Fibroblast of lung (primary cell): ENCODE measurements at regions not wholly inside any gene's neighbourhood (a gene's known extent, or its start where the extent isn't known, plus 50 kb on each side); places are given as distances from the start of the nearest gene placed in this dataset.

Experiments
- DNase-seq, 2 donors: peaks; one replicate each; pipeline versions ENCODE4 v3.0.0 to v3.0.0-alpha.2; 2010; ENCODE audit warnings: low read depth in 2 of 2
- H2AFZ ChIP-seq: 2 replicates; pipeline ENCODE4 v1.5.1; 2012; ENCODE audit warnings: low read length, control low read depth, inconsistent platforms
- H3K27ac ChIP-seq: 2 replicates; pipeline ENCODE4 v1.5.1; 2011; ENCODE audit warnings: low read length, control low read depth; ENCODE audit not compliant: insufficient read depth
- H3K27me3 ChIP-seq: 2 replicates; pipeline ENCODE4 v1.5.1; 2011; ENCODE audit warnings: mild to moderate bottlenecking, low read length; ENCODE audit not compliant: control insufficient read depth, insufficient read depth
- H3K36me3 ChIP-seq: 2 replicates; pipeline ENCODE4 v1.5.1; 2011; ENCODE audit warnings: low read length; ENCODE audit not compliant: control insufficient read depth, insufficient read depth
- H3K4me1 ChIP-seq: 2 replicates; pipeline ENCODE4 v1.5.1; 2011; ENCODE audit warnings: low read length; ENCODE audit not compliant: control insufficient read depth, insufficient read depth; ENCODE audit errors: extremely low read depth
- H3K4me2 ChIP-seq: 2 replicates; pipeline ENCODE4 v1.5.1; 2011; ENCODE audit warnings: low read length, control low read depth; ENCODE audit not compliant: insufficient read depth; ENCODE audit errors: extremely low read depth
- H3K4me3 ChIP-seq, 4 experiments: fragments of 200-600 bp in 1 of 4; sonication (generic) in 1 of 4; replicated peaks in 1 of 4; 2 replicates each; pipeline ENCODE4 v1.5.1; 2011 to 2016; ENCODE audit warnings: low read length in 4 of 4, low read depth in 3 of 4, mild to moderate bottlenecking in 3 of 4, control low read depth in 2 of 4, inconsistent platforms in 1 of 4, mixed read lengths in 1 of 4; ENCODE audit not compliant: insufficient read depth in 1 of 4; ENCODE audit errors: control extremely low read depth in 1 of 4
- H3K79me2 ChIP-seq: 2 replicates; pipeline ENCODE4 v1.5.1; 2012; ENCODE audit warnings: mild to moderate bottlenecking, low read length, inconsistent platforms; ENCODE audit not compliant: control insufficient read depth, insufficient read depth
- H3K9ac ChIP-seq: 2 replicates; pipeline ENCODE4 v1.5.1; 2011; ENCODE audit warnings: mild to moderate bottlenecking, low read length, control low read depth; ENCODE audit not compliant: insufficient read depth
- H3K9me3 ChIP-seq: 2 replicates; pipeline ENCODE4 v1.5.1; 2012; ENCODE audit warnings: low read depth, low read length; ENCODE audit not compliant: control insufficient read depth, insufficient read depth
- H4K20me1 ChIP-seq: 2 replicates; pipeline ENCODE4 v1.5.1; 2011; ENCODE audit warnings: low read length; ENCODE audit not compliant: control insufficient read depth, insufficient read depth; ENCODE audit errors: extremely low read depth
- EZH2 ChIP-seq: IDR thresholded peaks from 2 replicates; pipeline ENCODE4 v1.5.1; 2012; ENCODE audit warnings: low read length, control low read depth, mild to moderate bottlenecking; ENCODE audit errors: missing control alignments
- TF ChIP-seq, protein P1 (sequence below), 2 donors: IDR thresholded peaks in 1 of 2; conservative IDR thresholded peaks in 1 of 2; 1 replicate in 1 of 2; 2 replicates in 1 of 2; pipeline ENCODE4 v1.5.1; 2011 to 2012; ENCODE audit warnings: low read length in 2 of 2, control low read depth in 1 of 2, inconsistent platforms in 1 of 2, low read depth in 1 of 2, mild to moderate bottlenecking in 1 of 2

GRCh38 chr11:10634407-10634806 lies 59.1 kb downstream of the IRAG1 start:
- Histone ChIP-seq H3K4me3 (no peak overlapping the region), H3K36me3 (peaks cover 3% of the 10 kb centered on the region), H3K27me3 (no peaks in the 10 kb centered on the region), H3K4me2 (no peak overlapping the region), H3K9me3 (no peaks in the 10 kb centered on the region), H3K4me1 (no peaks in the 10 kb centered on the region), H3K79me2 (no peaks in the 10 kb centered on the region), H3K9ac (no peak overlapping the region), H3K27ac (no peak overlapping the region), H4K20me1 (no peaks in the 10 kb centered on the region), H2AFZ (no peak overlapping the region)
- TF ChIP-seq, protein P1, sequence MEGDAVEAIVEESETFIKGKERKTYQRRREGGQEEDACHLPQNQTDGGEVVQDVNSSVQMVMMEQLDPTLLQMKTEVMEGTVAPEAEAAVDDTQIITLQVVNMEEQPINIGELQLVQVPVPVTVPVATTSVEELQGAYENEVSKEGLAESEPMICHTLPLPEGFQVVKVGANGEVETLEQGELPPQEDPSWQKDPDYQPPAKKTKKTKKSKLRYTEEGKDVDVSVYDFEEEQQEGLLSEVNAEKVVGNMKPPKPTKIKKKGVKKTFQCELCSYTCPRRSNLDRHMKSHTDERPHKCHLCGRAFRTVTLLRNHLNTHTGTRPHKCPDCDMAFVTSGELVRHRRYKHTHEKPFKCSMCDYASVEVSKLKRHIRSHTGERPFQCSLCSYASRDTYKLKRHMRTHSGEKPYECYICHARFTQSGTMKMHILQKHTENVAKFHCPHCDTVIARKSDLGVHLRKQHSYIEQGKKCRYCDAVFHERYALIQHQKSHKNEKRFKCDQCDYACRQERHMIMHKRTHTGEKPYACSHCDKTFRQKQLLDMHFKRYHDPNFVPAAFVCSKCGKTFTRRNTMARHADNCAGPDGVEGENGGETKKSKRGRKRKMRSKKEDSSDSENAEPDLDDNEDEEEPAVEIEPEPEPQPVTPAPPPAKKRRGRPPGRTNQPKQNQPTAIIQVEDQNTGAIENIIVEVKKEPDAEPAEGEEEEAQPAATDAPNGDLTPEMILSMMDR (conservative IDR thresholded peaks at IDR 0.05 in 1 of 2, IDR thresholded peaks at IDR 0.05 in 1 of 2; ENCODE audit: low read depth in 1 of 2, low read length in 2 of 2), result no peak
- no peak for TF ChIP-seq EZH2
- no peak for DNase-seq

DNA sequence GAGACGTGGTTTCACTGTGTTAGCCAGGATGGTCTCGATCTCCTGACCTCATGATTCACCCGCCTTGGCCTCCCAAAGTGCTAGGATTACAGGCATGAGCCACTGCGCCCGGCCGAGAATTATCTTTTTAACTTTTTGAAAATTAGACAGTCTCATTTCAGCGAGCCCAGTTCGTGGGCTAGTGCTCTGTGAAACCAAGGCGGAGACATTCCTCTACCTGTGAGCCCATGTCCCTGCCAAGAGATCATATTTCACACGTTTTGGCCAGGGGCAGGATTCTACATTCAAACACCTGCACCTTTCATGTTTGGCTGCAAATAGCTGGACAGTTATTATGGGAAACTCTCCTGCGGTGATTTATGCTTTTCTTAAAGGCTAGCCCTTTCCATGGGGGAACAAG lies 60.3 kb downstream of the IRAG1 start:
- Histone ChIP-seq H4K20me1 (no peaks in the 10 kb centered on the region), H2AFZ (no peak overlapping the region), H3K9ac (no peak overlapping the region), H3K27me3 (no peaks in the 10 kb centered on the region), H3K27ac (no peak overlapping the region), H3K4me3 (no peak overlapping the region), H3K9me3 (no peaks in the 10 kb centered on the region), H3K79me2 (no peaks in the 10 kb centered on the region), H3K4me1 (no peaks in the 10 kb centered on the region), H3K36me3 (peaks cover 5% of the 10 kb centered on the region), H3K4me2 (no peak overlapping the region)
- DNase-seq, result no peak
- TF ChIP-seq EZH2, result no peak
- TF ChIP-seq, protein P1 (conservative IDR thresholded peaks at IDR 0.05 in 1 of 2, IDR thresholded peaks at IDR 0.05 in 1 of 2; ENCODE audit: low read depth in 1 of 2, low read length in 2 of 2), result no peak

GRCh38 chr11:10632483-10632882 lies 61.1 kb downstream of the IRAG1 start:
- Histone ChIP-seq H3K36me3 (peaks cover 6% of the 10 kb centered on the region), H3K27me3 (no peaks in the 10 kb centered on the region), H3K79me2 (no peaks in the 10 kb centered on the region), H4K20me1 (no peaks in the 10 kb centered on the region), H3K4me1 (no peaks in the 10 kb centered on the region), H3K27ac (no peak overlapping the region), H3K4me3 (no peak overlapping the region), H3K4me2 (no peak overlapping the region), H3K9ac (no peak overlapping the region), H3K9me3 (no peaks in the 10 kb centered on the region), H2AFZ (no peak overlapping the region)
- DNase-seq, result no peak
- TF ChIP-seq, protein P1 (conservative IDR thresholded peaks at IDR 0.05 in 1 of 2, IDR thresholded peaks at IDR 0.05 in 1 of 2; ENCODE audit: low read depth in 1 of 2, low read length in 2 of 2), result no peak
- no peak for TF ChIP-seq EZH2
